ENCODE measurements at regions not wholly inside any gene's neighbourhood (a gene's known extent, or its start where the extent isn't known, plus 50 kb on each side); places are given as distances from the start of the nearest gene placed in this dataset.

GRCh38 chr11:26045082-26045481 lies 286.8 kb upstream of the ANO3 start:
- Histone ChIP-seq H3K27me3 (ENCODE audit: control insufficient read depth, insufficient read depth, low read length) (no peaks in the 10 kb centered on the region), H3K36me3 (ENCODE audit: control insufficient read depth, insufficient read depth, low read length) (no peaks in the 10 kb centered on the region), H3K9me3 (ENCODE audit: control insufficient read depth, insufficient read depth, low read depth, low read length) (no peaks in the 10 kb centered on the region), H3K4me1 (ENCODE audit: control insufficient read depth, insufficient read depth, low read length) (no peaks in the 10 kb centered on the region), H3K27ac (ENCODE audit: low read depth, low read length) (no peak overlapping the region), H3K9ac (ENCODE audit: low read length) (no peak overlapping the region), H3K4me3 (ENCODE audit: low read depth, low read length) (no peak overlapping the region)

- Histone ChIP-seq H3K9me3 (ENCODE audit: control insufficient read depth, insufficient read depth, low read depth, low read length) (no peaks in the 10 kb centered on the region), H3K36me3 (ENCODE audit: control insufficient read depth, insufficient read depth, low read length) (no peaks in the 10 kb centered on the region), H3K4me1 (ENCODE audit: control insufficient read depth, insufficient read depth, low read length) (no peaks in the 10 kb centered on the region), H3K27me3 (ENCODE audit: control insufficient read depth, insufficient read depth, low read length) (no peaks in the 10 kb centered on the region), H3K4me3 (ENCODE audit: low read depth, low read length) (no peak overlapping the region), H3K27ac (ENCODE audit: low read depth, low read length) (no peak overlapping the region), H3K9ac (ENCODE audit: low read length) (no peak overlapping the region)
Measured at GRCh38 chr11:26048271-26048670, 283.7 kb upstream of the ANO3 start.

DNA sequence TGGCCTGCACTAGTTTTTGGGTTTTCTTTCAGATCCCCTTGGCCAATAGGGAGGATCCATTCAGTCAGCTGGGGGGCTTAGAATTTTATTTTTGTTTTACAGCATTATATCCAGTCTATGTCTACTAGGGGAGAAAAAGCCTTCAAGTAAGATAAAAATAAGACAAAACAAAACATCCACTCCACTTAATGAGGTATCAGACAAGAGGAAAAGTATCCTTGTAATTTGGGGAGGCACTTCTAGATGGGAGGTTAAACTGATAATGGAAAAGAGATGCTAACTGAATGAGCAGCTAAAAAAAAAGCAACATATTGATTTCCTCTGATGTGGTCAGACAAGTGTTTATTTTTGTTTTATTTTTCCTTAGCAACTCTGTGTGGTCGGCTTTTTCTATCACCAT lies 278.0 kb upstream of the ANO3 start:
- H3K9me3 ChIP-seq (ENCODE audit: control insufficient read depth, insufficient read depth, low read depth, low read length): no peaks in the 10 kb centered on the region
- H3K27me3 ChIP-seq (ENCODE audit: control insufficient read depth, insufficient read depth, low read length): no peaks in the 10 kb centered on the region
- H3K36me3 ChIP-seq (ENCODE audit: control insufficient read depth, insufficient read depth, low read length): no peaks in the 10 kb centered on the region
- no peak overlapping the region for H3K9ac ChIP-seq (ENCODE audit: low read length)
- H3K4me3 ChIP-seq (ENCODE audit: low read depth, low read length): no peak overlapping the region
- no peaks in the 10 kb centered on the region for H3K4me1 ChIP-seq (ENCODE audit: control insufficient read depth, insufficient read depth, low read length)
- H3K27ac ChIP-seq (ENCODE audit: low read depth, low read length): no peak overlapping the region

GRCh38 chr11:26062660-26063059 lies 269.3 kb upstream of the ANO3 start:
- H3K4me3 ChIP-seq (ENCODE audit: low read depth, low read length): no peak overlapping the region
- H3K9ac ChIP-seq (ENCODE audit: low read length): no peak overlapping the region
- no peaks in the 10 kb centered on the region for H3K9me3 ChIP-seq (ENCODE audit: control insufficient read depth, insufficient read depth, low read depth, low read length)
- H3K36me3 ChIP-seq (ENCODE audit: control insufficient read depth, insufficient read depth, low read length): no peaks in the 10 kb centered on the region
- H3K4me1 ChIP-seq (ENCODE audit: control insufficient read depth, insufficient read depth, low read length): no peaks in the 10 kb centered on the region
- no peak overlapping the region for H3K27ac ChIP-seq (ENCODE audit: low read depth, low read length)
- H3K27me3 ChIP-seq (ENCODE audit: control insufficient read depth, insufficient read depth, low read length): no peaks in the 10 kb centered on the region

DNA sequence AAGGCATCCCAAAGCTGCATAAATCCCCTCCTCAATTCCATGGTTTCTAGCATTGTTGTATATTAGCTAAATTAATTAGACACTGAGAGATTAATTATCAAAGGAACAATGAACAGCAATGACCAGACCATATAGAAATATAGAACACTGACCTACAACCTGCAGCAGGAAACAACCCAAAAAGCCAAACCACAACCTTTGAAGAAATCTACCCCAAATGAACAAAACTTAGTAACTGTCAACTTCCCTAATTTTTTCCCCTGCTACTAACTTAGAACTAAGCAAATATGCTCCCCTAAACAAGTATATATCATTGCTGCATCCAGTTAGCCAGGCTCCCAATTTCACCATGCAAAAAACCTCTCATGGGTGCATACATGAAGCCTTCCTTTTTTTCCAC lies 268.0 kb upstream of the ANO3 start:
- H3K4me3 ChIP-seq (ENCODE audit: low read depth, low read length): no peak overlapping the region
- no peaks in the 10 kb centered on the region for H3K36me3 ChIP-seq (ENCODE audit: control insufficient read depth, insufficient read depth, low read length)
- H3K4me1 ChIP-seq (ENCODE audit: control insufficient read depth, insufficient read depth, low read length): no peaks in the 10 kb centered on the region
- H3K27ac ChIP-seq (ENCODE audit: low read depth, low read length): no peak overlapping the region
- H3K27me3 ChIP-seq (ENCODE audit: control insufficient read depth, insufficient read depth, low read length): no peaks in the 10 kb centered on the region
- H3K9me3 ChIP-seq (ENCODE audit: control insufficient read depth, insufficient read depth, low read depth, low read length): no peaks in the 10 kb centered on the region
- H3K9ac ChIP-seq (ENCODE audit: low read length): no peak overlapping the region

GRCh38 chr11:26065944-26066343 lies 266.0 kb upstream of the ANO3 start:
- H3K4me3 ChIP-seq (ENCODE audit: low read depth, low read length): no peak overlapping the region
- H3K27me3 ChIP-seq (ENCODE audit: control insufficient read depth, insufficient read depth, low read length): no peaks in the 10 kb centered on the region
- H3K9me3 ChIP-seq (ENCODE audit: control insufficient read depth, insufficient read depth, low read depth, low read length): no peaks in the 10 kb centered on the region
- H3K4me1 ChIP-seq (ENCODE audit: control insufficient read depth, insufficient read depth, low read length): no peaks in the 10 kb centered on the region
- no peaks in the 10 kb centered on the region for H3K36me3 ChIP-seq (ENCODE audit: control insufficient read depth, insufficient read depth, low read length)
- no peak overlapping the region for H3K9ac ChIP-seq (ENCODE audit: low read length)
- no peak overlapping the region for H3K27ac ChIP-seq (ENCODE audit: low read depth, low read length)

DNA sequence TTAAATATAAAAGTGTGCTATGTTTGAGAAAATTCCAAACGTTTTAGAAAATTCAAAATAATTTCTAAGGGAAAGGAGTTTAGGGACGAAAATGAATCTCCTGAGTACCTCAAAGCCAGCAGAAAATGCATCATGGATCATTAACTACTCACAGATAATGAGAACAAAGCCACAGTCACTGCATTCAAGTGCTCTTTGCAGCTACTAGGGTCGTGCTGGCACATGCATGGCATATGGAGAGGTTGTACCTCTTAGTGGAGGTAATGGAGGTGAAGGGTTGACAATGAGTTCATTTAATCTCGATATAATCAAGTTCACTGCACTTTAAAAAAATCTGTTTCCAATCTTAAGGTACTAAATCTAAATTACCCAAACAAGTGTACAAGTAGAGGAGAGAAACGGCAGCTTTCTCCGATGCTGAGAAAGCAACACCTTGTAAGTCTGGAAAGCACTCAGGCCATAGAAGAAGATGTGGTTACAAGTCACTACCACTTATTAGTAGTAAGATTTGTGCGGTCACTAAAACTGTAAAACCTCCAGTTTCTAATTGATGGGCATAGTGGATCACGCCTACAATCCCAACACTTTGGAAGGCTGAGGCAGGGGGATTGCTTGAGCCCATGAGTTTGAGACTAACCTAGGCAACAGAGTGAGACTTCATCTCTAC lies 261.1 kb upstream of the ANO3 start:
- Histone ChIP-seq H3K4me3 (ENCODE audit: low read depth, low read length) (no peak overlapping the region), H3K4me1 (ENCODE audit: control insufficient read depth, insufficient read depth, low read length) (no peaks in the 10 kb centered on the region), H3K27me3 (ENCODE audit: control insufficient read depth, insufficient read depth, low read length) (no peaks in the 10 kb centered on the region), H3K27ac (ENCODE audit: low read depth, low read length) (no peak overlapping the region), H3K9me3 (ENCODE audit: control insufficient read depth, insufficient read depth, low read depth, low read length) (no peaks in the 10 kb centered on the region), H3K36me3 (ENCODE audit: control insufficient read depth, insufficient read depth, low read length) (no peaks in the 10 kb centered on the region), H3K9ac (ENCODE audit: low read length) (no peak overlapping the region)

- no peaks in the 10 kb centered on the region for H3K27me3 ChIP-seq (ENCODE audit: control insufficient read depth, insufficient read depth, low read length)
- H3K36me3 ChIP-seq (ENCODE audit: control insufficient read depth, insufficient read depth, low read length): no peaks in the 10 kb centered on the region
- H3K9me3 ChIP-seq (ENCODE audit: control insufficient read depth, insufficient read depth, low read depth, low read length): no peaks in the 10 kb centered on the region
- no peaks in the 10 kb centered on the region for H3K4me1 ChIP-seq (ENCODE audit: control insufficient read depth, insufficient read depth, low read length)
- H3K4me3 ChIP-seq (ENCODE audit: low read depth, low read length): no peak overlapping the region
- no peak overlapping the region for H3K9ac ChIP-seq (ENCODE audit: low read length)
- H3K27ac ChIP-seq (ENCODE audit: low read depth, low read length): no peak overlapping the region
Measured at GRCh38 chr11:26072614-26073153, 259.2 kb upstream of the ANO3 start.

DNA sequence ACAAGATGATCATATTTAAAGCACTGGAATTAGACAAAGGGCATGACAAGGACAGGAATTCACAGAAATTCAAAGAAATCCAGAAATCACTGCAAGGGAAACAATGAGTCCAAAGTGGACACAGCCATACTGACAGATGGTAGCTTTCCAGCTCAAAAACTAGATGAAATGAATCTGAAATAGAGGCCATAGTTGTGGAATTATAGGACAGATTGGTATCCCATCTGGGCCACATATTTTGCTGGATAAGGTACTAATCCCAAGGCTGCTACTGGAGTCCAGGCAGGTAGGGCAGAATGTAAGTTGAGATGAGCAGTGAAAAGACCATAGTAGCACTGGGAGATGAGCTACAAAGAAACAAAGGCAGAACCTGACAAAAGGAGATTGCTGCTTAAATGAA lies 258.3 kb upstream of the ANO3 start:
- Histone ChIP-seq H3K4me3 (ENCODE audit: low read depth, low read length) (no peak overlapping the region), H3K9me3 (ENCODE audit: control insufficient read depth, insufficient read depth, low read depth, low read length) (no peaks in the 10 kb centered on the region), H3K27ac (ENCODE audit: low read depth, low read length) (no peak overlapping the region), H3K9ac (ENCODE audit: low read length) (no peak overlapping the region), H3K36me3 (ENCODE audit: control insufficient read depth, insufficient read depth, low read length) (no peaks in the 10 kb centered on the region), H3K27me3 (ENCODE audit: control insufficient read depth, insufficient read depth, low read length) (no peaks in the 10 kb centered on the region), H3K4me1 (ENCODE audit: control insufficient read depth, insufficient read depth, low read length) (no peaks in the 10 kb centered on the region)

GRCh38 chr11:26076233-26076990 lies 255.5 kb upstream of the ANO3 start:
- H3K27me3 ChIP-seq (ENCODE audit: control insufficient read depth, insufficient read depth, low read length): no peaks in the 10 kb centered on the region
- H3K4me3 ChIP-seq (ENCODE audit: low read depth, low read length): no peak overlapping the region
- no peaks in the 10 kb centered on the region for H3K36me3 ChIP-seq (ENCODE audit: control insufficient read depth, insufficient read depth, low read length)
- no peak overlapping the region for H3K9ac ChIP-seq (ENCODE audit: low read length)
- H3K4me1 ChIP-seq (ENCODE audit: control insufficient read depth, insufficient read depth, low read length): no peaks in the 10 kb centered on the region
- H3K9me3 ChIP-seq (ENCODE audit: control insufficient read depth, insufficient read depth, low read depth, low read length): no peaks in the 10 kb centered on the region
- no peak overlapping the region for H3K27ac ChIP-seq (ENCODE audit: low read depth, low read length)

GRCh38 chr11:26078231-26078821 lies 253.6 kb upstream of the ANO3 start:
- H3K4me1 ChIP-seq (ENCODE audit: control insufficient read depth, insufficient read depth, low read length): no peaks in the 10 kb centered on the region
- H3K36me3 ChIP-seq (ENCODE audit: control insufficient read depth, insufficient read depth, low read length): no peaks in the 10 kb centered on the region
- no peak overlapping the region for H3K4me3 ChIP-seq (ENCODE audit: low read depth, low read length)
- H3K27ac ChIP-seq (ENCODE audit: low read depth, low read length): no peak overlapping the region
- H3K27me3 ChIP-seq (ENCODE audit: control insufficient read depth, insufficient read depth, low read length): no peaks in the 10 kb centered on the region
- no peak overlapping the region for H3K9ac ChIP-seq (ENCODE audit: low read length)
- H3K9me3 ChIP-seq (ENCODE audit: control insufficient read depth, insufficient read depth, low read depth, low read length): no peaks in the 10 kb centered on the region
